ENCODE measurements at regions not wholly inside any gene's neighbourhood (a gene's known extent, or its start where the extent isn't known, plus 50 kb on each side); places are given as distances from the start of the nearest gene placed in this dataset.

DNA sequence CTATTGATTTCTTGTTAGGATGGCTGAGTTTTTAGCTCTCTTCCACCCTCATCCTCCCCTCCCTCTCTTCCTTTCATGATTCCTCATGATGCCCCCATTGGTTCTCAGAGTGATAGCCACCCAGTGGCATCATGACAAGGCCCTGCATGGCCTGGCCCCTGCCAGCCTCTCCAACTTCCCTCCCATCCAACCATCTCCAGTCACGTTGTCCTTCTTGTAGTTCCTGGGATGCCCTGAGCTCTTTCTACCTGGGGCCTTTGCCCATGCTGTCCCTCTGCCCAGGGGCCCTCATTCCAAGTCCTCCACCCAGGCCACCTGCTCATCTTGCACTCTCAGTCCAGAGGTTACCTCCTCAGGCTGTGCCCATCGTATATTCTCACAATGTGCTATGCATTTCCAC is 247.5 kb downstream of the TFCP2L1 start:
- no peaks in the 10 kb centered on the region for H3K4me1 Mint-ChIP-seq
- DNase-seq: peak; percentile 19
- CTCF ChIA-PET: no interaction called here

DNA sequence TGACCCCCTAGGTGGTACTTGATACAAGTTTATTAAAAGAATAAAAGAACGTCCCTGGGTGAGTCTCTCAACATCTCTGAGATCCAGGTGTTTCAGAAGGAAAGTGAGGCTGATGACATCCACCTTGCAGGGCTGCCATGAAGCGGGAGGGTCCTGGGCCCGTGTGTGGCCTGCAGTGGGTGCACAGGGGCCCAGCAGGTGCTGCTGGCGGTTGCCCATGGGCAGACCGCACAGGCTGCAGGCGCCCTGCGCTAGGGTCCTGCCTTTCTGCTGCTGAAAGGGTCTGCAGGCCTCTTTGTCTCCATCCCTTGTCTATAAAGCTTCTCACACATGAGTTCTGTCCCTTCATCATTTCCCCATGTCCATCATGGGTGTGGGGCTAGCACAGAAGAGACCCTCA is 247.0 kb downstream of the TFCP2L1 start:
- Mint-ChIP-seq H3K27ac (no peak overlapping the region), H3K9me3 (ENCODE audit: low read depth) (no peaks in the 10 kb centered on the region), H3K4me3 (no peak overlapping the region), H3K4me1 (no peaks in the 10 kb centered on the region), H3K27me3 (peaks cover 3% of the 10 kb centered on the region), H3K36me3 (no peaks in the 10 kb centered on the region)
- CTCF ChIA-PET: interaction anchor here (1.5 kb wide), 1 partner anchor 42 kb away, joined by 3 read pairs; no protein-coding TSS in a partner anchor
- DNase-seq (peak; percentile 14), ATAC-seq (no peak)

More for the DNA sequence above, 247.5 kb downstream of the TFCP2L1 start:
- Mint-ChIP-seq H3K27me3 (peaks cover 3% of the 10 kb centered on the region), H3K9me3 (ENCODE audit: low read depth) (no peaks in the 10 kb centered on the region), H3K27ac (no peak overlapping the region), H3K4me3 (no peak overlapping the region), H3K36me3 (no peaks in the 10 kb centered on the region)
- ATAC-seq: no peak

DNA sequence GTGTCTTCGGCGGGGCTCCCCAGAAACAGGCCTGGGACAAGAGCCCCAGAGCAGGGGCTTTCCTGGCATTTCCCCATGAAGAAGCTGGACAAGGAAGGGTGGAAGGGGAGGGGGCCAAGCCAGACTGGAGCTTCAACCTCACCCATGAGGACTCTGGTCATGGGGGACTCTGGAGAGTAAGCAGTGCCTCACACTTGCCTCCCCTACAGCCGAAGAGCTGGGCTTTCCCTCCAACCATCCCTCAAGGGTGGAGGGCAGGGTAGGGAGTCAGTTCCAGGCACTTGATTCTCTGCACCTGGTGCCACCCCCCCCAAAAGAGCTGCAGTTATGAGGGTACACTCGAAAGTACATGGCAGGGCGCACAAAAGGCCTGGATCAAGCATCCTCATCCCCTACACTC is 246.6 kb downstream of the TFCP2L1 start:
- H3K27me3 Mint-ChIP-seq: peaks cover 3% of the 10 kb centered on the region
- H3K9me3 Mint-ChIP-seq (ENCODE audit: low read depth): no peaks in the 10 kb centered on the region
- ATAC-seq (no peak), DNase-seq (peak; percentile 18)
- H3K4me3 Mint-ChIP-seq: no peak overlapping the region
- no peaks in the 10 kb centered on the region for H3K36me3 Mint-ChIP-seq
- CTCF ChIA-PET: interaction anchor here (1.5 kb wide), 1 partner anchor 42 kb away, joined by 3 read pairs; no protein-coding TSS in a partner anchor
- H3K27ac Mint-ChIP-seq: no peak overlapping the region
- no peaks in the 10 kb centered on the region for H3K4me1 Mint-ChIP-seq

DNA sequence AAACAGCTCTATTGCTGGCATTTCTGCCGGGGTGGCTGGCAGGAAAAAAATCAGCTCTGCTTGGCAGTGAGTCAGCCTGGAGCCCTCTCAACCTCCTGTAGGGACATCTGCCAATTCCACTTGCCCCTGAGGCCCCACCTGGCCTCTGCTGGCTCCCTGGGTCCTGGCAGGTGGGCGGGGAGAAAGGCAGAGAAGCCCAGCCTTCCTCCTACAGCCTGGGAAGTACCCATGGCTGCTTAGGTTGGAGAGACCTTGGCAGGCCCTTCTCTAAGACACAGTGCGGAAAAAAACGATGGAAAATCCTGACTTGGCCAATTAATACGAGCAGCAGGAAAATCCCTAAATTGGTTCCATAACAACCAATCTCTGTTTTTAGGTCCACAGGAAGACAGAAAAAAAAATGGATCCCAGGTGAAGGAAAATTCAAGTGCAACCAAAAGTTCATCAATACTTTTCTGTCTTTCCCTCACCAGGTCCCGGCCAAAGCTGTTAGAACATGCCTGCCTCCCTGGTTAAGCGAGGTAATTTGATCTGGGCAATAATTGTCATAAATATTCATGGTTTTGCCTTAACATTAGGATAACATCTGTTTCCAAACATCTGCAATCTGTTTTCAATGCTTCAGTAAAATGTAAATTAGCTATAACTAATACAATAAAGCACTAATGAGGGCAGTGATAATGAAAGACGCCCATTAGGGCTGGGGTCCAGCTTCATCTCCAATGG is 245.9 kb downstream of the TFCP2L1 start:
- Mint-ChIP-seq H3K4me3 (no peak overlapping the region), H3K27ac (no peak overlapping the region), H3K4me1 (no peaks in the 10 kb centered on the region), H3K27me3 (peaks cover 3% of the 10 kb centered on the region), H3K9me3 (ENCODE audit: low read depth) (no peaks in the 10 kb centered on the region), H3K36me3 (no peaks in the 10 kb centered on the region)
- CTCF ChIA-PET: interaction anchor here (1.5 kb wide), 1 partner anchor 41 kb away, joined by 3 read pairs; no protein-coding TSS in a partner anchor
- ATAC-seq (no peak), DNase-seq (no peak)

DNA sequence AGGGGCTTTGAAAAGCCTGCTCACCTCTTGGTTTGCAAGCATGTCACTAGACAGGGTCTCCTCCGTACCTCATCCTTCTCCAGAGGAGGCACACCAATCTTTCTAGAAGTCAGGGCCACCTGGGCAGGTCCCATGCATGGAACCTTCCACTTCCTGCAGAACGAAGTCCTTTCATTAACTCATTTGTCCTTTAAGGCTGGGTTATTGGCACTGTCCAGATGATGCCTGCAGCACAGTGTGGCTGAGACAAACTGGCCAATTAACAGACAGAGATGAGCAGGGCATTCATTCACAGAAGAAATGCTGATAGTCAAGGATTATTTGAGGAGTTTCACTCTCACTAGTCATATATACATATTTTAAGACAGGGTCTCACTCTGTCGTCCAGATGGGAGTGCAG is 245.3 kb downstream of the TFCP2L1 start:
- H3K4me3 Mint-ChIP-seq: no peak overlapping the region
- DNase-seq: no peak
- peaks cover under 1% of the 10 kb centered on the region for H3K27me3 Mint-ChIP-seq
- no peaks in the 10 kb centered on the region for H3K9me3 Mint-ChIP-seq (ENCODE audit: low read depth)
- H3K4me1 Mint-ChIP-seq: no peaks in the 10 kb centered on the region
- CTCF ChIA-PET: no interaction called here
- no peak for ATAC-seq
- no peaks in the 10 kb centered on the region for H3K36me3 Mint-ChIP-seq
- no peak overlapping the region for H3K27ac Mint-ChIP-seq

DNA sequence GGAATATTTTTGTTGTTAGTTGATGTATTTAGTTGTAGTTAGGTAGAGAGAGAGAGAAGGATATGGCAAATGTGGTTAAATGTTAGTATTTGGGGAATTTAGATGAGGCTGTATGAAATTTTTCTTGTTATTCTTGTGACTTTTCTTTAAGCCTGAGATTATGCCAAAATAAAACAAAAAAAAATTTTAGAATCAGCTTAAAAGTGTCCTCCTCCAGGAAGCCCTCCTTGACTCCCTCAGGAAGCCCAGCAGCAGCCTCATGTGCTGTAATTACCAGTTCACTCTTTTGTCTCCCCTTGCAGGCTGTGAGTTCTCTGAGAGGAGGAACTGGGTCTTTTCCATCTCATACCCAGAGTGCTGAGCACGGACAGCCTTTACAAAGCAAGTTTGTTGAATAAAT is 243.5 kb downstream of the TFCP2L1 start:
- no peak for DNase-seq
- CTCF ChIA-PET: no interaction called here
- H3K4me3 Mint-ChIP-seq: no peak overlapping the region
- no peaks in the 10 kb centered on the region for H3K36me3 Mint-ChIP-seq
- no peak for ATAC-seq
- no peaks in the 10 kb centered on the region for H3K9me3 Mint-ChIP-seq (ENCODE audit: low read depth)
- no peak overlapping the region for H3K27ac Mint-ChIP-seq
- H3K27me3 Mint-ChIP-seq: no peaks in the 10 kb centered on the region
- H3K4me1 Mint-ChIP-seq: no peaks in the 10 kb centered on the region

DNA sequence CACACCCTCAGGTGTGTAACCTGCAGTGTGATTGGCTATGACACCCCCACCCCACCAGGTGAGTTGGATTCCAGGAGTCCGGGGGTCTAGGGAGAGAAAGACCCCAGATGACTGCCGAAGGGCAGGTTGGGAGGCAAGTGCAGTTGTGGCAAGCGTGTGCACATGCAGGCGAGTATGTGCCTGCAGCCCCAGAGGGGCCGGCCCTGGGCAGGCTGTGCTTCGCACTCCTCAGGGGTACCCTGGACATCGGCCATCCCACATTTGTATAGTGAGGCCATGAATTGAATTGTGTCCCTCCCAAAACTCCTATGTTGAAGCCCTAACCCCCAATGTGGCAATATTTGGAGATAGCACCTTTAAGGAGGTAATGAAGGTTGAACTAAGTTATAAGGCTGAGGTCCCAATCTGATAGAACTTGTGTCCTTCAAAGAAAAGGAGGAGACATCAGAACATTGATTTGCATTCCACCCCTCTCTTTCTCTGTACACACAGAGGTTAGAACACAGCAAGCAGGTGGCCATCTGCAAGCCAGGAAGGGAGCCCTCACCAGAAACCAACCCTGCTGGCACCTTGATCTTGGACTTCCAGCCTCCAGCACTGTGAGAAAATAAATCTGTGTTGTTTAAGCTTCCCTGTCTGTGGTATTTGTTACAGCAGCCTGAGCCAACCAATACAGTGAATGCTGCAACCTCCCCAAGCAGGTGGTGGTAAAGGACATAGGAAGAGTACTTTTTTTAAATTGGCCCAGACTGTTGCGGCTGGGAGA is 241.8 kb downstream of the TFCP2L1 start:
- CTCF ChIA-PET: no interaction called here
- Mint-ChIP-seq H3K27me3 (no peaks in the 10 kb centered on the region), H3K4me1 (no peaks in the 10 kb centered on the region), H3K4me3 (no peak overlapping the region), H3K9me3 (ENCODE audit: low read depth) (no peaks in the 10 kb centered on the region), H3K27ac (no peak overlapping the region), H3K36me3 (no peaks in the 10 kb centered on the region)
- DNase-seq (no peak), ATAC-seq (no peak)

DNA sequence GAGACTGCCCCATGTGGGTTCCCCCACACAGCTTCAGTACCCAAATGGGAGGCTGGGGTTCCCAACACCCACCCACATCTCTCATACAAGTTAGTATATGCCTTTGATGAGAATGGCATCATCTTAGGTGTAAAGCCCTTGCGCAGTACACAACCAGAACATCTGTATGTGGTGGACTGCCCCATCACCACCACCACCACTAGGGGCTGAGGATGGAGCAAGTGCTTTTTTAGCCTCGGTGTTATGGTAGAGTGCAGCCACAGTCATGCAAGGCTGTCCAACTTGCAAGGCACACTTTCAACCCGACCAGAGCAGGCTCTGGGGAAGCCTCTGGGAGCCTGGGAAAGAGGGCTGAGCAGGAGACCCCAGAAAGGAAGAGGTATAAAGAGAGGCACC is 241.2 kb downstream of the TFCP2L1 start:
- H3K4me3 Mint-ChIP-seq: no peak overlapping the region
- CTCF ChIA-PET: no interaction called here
- DNase-seq (no peak), ATAC-seq (no peak)
- no peaks in the 10 kb centered on the region for H3K9me3 Mint-ChIP-seq (ENCODE audit: low read depth)
- no peaks in the 10 kb centered on the region for H3K27me3 Mint-ChIP-seq
- H3K36me3 Mint-ChIP-seq: no peaks in the 10 kb centered on the region
- no peaks in the 10 kb centered on the region for H3K4me1 Mint-ChIP-seq
- H3K27ac Mint-ChIP-seq: no peak overlapping the region

DNA sequence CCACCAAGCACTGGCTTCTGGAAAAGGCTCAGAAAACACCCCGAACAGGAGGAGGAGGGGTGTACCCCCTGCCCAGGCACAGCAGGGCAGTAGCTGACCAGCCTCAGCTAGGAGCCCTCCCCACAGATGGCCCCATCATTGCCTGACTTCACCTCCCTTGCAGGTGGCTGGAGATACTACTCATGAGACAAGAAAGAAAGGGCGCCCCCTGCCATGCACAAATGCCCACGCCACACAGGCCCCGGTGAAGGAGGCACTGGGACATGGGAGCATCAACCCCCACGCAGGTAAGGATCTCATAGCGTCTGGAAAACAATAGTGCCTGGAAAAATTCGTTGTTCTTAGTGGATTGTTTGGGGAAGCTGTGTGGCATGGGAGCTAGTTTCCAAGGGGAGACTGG is 240.6 kb downstream of the TFCP2L1 start:
- Mint-ChIP-seq H3K4me1 (no peaks in the 10 kb centered on the region), H3K4me3 (no peak overlapping the region), H3K36me3 (no peaks in the 10 kb centered on the region), H3K27me3 (no peaks in the 10 kb centered on the region), H3K27ac (no peak overlapping the region), H3K9me3 (ENCODE audit: low read depth) (no peaks in the 10 kb centered on the region)
- CTCF ChIA-PET: no interaction called here
- no peak for DNase-seq
- ATAC-seq: no peak

DNA sequence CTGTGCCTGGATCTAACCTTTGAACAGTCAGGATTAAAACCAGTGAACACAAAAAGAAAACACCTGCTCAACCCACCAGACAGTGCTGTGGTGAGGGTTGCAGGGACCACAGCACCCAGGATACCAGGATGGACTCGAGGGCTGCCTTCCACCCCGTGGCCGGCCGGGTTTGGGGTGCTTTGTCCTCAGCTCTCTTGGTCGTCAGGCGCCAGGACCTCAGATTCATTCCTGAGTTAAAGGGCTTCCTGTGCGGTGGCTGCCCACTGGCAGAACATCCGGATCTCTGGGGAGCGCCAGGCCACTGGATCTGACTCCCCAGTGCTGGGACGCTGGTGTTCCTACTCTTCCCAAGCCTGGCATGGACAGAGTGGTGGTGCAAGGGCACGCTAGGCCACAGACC is 239.8 kb downstream of the TFCP2L1 start:
- Mint-ChIP-seq H3K9me3 (ENCODE audit: low read depth) (no peaks in the 10 kb centered on the region), H3K36me3 (no peaks in the 10 kb centered on the region), H3K4me1 (no peaks in the 10 kb centered on the region), H3K4me3 (no peak overlapping the region), H3K27me3 (no peaks in the 10 kb centered on the region), H3K27ac (no peak overlapping the region)
- DNase-seq (no peak), ATAC-seq (no peak)
- CTCF ChIA-PET: no interaction called here

DNA sequence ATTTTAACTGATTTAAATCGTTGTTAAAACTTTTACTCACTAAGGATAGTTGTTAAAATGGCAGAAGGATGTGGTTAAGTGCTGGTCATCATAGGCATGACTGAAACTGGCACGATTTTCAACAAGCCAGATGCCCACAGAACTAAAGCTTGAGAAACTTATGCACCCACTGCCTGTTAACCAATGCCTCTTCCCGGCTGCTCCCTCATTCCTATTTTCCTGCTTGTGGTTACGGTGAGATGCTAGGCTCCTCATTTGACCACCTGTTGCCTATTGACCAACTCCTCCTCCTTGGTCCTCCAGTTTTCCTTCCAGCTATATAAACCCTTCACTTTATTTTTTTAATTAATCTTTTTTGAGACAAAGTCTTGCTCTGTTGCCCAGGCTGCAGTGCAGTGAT is 238.7 kb downstream of the TFCP2L1 start:
- Mint-ChIP-seq H3K36me3 (no peaks in the 10 kb centered on the region), H3K4me3 (no peak overlapping the region), H3K9me3 (ENCODE audit: low read depth) (no peaks in the 10 kb centered on the region), H3K27ac (no peak overlapping the region), H3K4me1 (no peaks in the 10 kb centered on the region), H3K27me3 (no peaks in the 10 kb centered on the region)
- DNase-seq (no peak), ATAC-seq (no peak)
- CTCF ChIA-PET: no interaction called here

DNA sequence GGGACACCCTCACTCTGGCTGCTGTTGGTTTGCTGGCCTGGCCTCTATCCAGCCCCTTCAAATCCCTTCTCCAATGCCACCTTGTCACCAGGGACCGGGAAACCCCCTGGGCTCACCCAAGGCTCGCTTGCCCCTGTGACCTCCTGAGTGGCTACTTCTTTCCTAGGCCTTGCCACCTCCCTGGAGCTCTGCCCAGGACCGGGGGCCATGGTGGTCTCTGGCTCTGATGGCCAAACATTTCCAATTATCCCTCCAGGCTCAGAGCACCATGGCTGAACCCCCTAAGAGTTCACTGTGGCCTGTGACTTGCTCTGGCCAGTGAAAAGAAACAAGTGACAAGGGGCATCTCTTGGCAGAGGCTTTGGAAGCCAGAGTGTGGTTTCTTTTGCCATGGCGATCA is 237.6 kb downstream of the TFCP2L1 start:
- no peaks in the 10 kb centered on the region for H3K9me3 Mint-ChIP-seq (ENCODE audit: low read depth)
- CTCF ChIA-PET: no interaction called here
- DNase-seq: no peak
- H3K27me3 Mint-ChIP-seq: no peaks in the 10 kb centered on the region
- no peak overlapping the region for H3K27ac Mint-ChIP-seq
- H3K4me1 Mint-ChIP-seq: no peaks in the 10 kb centered on the region
- H3K4me3 Mint-ChIP-seq: no peak overlapping the region
- ATAC-seq: no peak
- no peaks in the 10 kb centered on the region for H3K36me3 Mint-ChIP-seq

DNA sequence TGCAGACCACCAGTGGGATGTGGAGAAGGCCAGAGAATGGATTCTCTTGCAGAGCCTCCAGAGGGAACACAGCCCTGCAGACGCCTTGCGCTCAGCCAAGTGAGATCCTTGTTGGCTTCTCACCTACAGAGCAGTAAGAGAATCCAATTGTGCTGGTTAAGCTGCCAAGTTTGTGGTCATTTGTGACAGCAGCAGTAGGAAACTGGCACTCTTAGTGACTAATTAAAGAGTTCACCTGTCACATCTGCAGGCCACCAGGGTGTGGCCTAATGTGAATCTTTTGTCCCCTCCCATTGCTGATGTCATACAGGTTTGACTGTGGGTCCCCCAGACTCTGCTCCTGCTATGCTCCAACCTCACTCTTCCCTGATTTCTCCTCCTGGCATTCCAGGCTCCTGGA is 235.9 kb downstream of the TFCP2L1 start:
- CTCF ChIA-PET: no interaction called here
- no peaks in the 10 kb centered on the region for H3K4me1 Mint-ChIP-seq
- no peak overlapping the region for H3K27ac Mint-ChIP-seq
- no peaks in the 10 kb centered on the region for H3K27me3 Mint-ChIP-seq
- H3K9me3 Mint-ChIP-seq (ENCODE audit: low read depth): no peaks in the 10 kb centered on the region
- no peak overlapping the region for H3K4me3 Mint-ChIP-seq
- no peak for DNase-seq
- no peaks in the 10 kb centered on the region for H3K36me3 Mint-ChIP-seq
- ATAC-seq: no peak

DNA sequence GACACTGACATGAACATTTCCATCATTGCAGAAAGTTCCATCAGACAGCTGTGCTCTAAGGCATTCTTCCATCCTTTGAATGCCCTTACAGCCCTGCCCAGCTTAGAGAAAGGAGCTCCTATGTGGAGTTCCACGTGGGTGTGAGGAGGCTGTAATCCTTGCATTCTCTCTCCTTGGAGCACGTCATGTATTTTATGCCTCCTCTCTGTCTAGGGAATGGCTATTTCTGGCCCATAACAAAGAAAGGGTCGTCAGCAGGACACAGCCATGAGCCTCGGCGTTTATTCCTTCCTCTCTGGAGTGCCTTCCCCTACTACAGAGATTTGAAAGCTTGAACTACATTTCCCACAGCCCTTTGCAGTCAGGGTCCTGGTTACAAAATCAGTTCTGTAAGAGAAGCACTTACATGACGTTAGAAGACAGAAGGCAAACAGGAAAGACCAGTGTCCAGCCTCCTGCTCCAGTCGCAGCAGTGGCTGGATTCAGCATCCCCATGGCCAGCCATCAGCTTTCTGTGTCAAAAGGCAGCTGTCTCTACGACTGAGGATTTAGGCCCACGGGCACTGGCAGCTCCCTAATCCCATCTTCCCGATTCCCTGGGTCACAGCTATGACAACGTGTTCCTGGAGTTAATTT is 234.9 kb downstream of the TFCP2L1 start:
- no peaks in the 10 kb centered on the region for H3K36me3 Mint-ChIP-seq
- CTCF ChIA-PET: interaction anchor here (1.3 kb wide), 1 partner anchor 21 kb away, joined by 4 read pairs; no protein-coding TSS in a partner anchor
- ATAC-seq (no peak), DNase-seq (no peak)
- H3K27me3 Mint-ChIP-seq: no peaks in the 10 kb centered on the region
- H3K4me1 Mint-ChIP-seq: no peaks in the 10 kb centered on the region
- no peaks in the 10 kb centered on the region for H3K9me3 Mint-ChIP-seq (ENCODE audit: low read depth)
- no peak overlapping the region for H3K27ac Mint-ChIP-seq
- H3K4me3 Mint-ChIP-seq: no peak overlapping the region
